Stromal cell of bone marrow (primary cell): ENCODE measurements at regions not wholly inside any gene's neighbourhood (a gene's known extent, or its start where the extent isn't known, plus 50 kb on each side); places are given as distances from the start of the nearest gene placed in this dataset.

Source experiments
- DNase-seq: peaks from one replicate; pipeline ENCODE4 v3.0.0-alpha.2; 2012; ENCODE audit warnings: low read depth

GRCh38 chrX:43581888-43582539, 74.1 kb upstream of the MAOA start:
- no peak for DNase-seq

GRCh38 chrX:43582540-43582913, 73.6 kb upstream of the MAOA start:
- no peak for DNase-seq

GRCh38 chrX:43585922-43586321, 70.2 kb upstream of the MAOA start:
- DNase-seq, result no peak

- DNase-seq, result no peak
Measured at GRCh38 chrX:43586830-43587229, 69.3 kb upstream of the MAOA start.

- DNase-seq, result no peak
Measured at GRCh38 chrX:43589735-43590134, 66.4 kb upstream of the MAOA start.

GRCh38 chrX:43590150-43590549, 65.9 kb upstream of the MAOA start:
- DNase-seq, result no peak

GRCh38 chrX:43592597-43592996, 63.5 kb upstream of the MAOA start:
- no peak for DNase-seq

GRCh38 chrX:43595931-43596330, 60.2 kb upstream of the MAOA start:
- DNase-seq, result no peak

GRCh38 chrX:43604753-43605152, 51.3 kb upstream of the MAOA start:
- no peak for DNase-seq

GRCh38 chrX:43605351-43605750, 50.7 kb upstream of the MAOA start:
- DNase-seq, result no peak
